ENCODE measurements at regions not wholly inside any gene's neighbourhood (a gene's known extent, or its start where the extent isn't known, plus 50 kb on each side); places are given as distances from the start of the nearest gene placed in this dataset.
"Not testable (repeated sequence)": the region's sequence is repeated elsewhere in the genome, so short reads cannot be mapped to it uniquely, and the experiment has no call there.

DNA sequence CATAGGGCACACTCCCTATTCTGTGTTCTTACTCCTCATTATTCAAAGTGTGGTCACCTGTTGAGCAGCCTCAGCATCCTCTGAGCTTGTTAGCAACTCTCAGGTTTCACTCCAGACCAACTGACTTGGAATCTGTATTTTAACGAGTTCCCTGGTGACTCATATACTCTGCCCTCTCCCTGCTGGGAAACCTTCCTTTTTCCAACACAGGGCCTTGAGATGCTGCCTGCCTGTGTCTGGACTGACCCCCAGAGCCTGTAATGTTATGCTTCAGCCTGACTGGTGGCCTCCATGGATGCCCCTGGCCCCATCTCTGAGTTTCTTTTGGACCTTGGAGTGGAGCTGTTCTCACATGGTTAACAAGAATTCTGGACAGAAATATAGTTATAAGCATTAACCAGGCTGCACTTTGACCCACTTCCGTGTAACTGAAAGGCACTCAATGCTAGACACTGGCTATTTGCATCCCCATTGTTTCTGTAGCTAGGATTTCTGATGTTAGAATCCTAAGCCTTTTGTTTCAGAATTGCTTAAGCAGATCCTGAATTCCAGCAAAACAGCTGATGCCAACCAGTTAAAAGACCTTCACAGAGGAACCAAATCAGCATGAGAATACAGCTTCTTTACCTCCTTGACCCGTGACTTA is 262.6 kb downstream of the STIM2 start:
- no peak for DNase-seq

DNA sequence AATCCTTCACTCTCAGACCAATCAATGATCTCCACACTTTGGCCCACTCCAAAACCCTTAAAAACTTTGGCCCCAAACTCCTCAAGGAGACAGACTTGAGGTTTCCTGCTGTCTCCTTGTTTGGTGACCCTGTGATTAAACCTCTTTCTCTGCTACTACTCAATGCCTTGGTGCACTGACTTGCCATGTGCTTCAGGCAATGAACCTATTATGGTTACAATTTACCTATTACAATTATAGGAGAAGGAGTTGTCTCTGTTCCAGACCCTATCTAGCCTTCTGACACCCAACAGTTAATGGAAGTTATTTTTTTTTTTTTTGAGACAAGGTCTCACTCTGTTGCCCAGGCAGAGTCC is 263.1 kb downstream of the STIM2 start:
- DNase-seq: no peak

DNA sequence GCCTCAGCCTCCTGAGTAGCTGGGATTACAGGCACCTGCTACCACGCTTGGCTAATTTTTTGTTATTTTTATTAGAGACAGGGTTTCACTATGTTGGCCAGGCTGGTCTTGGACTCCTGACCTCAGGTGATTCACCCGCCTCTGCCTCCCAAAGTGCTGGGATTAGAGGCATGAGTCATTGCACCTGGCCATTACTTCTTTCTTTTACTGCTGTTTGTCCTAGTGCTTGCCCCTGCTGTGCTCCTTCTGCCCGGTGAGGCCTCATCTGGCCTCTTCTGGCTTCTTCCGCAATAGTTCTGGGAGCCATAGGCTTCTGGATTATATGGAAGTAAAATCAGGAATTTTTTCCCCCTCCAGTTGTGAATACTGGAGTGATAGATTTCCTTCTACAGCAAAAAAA is 266.3 kb downstream of the STIM2 start:
- not testable (repeated sequence) for DNase-seq

DNA sequence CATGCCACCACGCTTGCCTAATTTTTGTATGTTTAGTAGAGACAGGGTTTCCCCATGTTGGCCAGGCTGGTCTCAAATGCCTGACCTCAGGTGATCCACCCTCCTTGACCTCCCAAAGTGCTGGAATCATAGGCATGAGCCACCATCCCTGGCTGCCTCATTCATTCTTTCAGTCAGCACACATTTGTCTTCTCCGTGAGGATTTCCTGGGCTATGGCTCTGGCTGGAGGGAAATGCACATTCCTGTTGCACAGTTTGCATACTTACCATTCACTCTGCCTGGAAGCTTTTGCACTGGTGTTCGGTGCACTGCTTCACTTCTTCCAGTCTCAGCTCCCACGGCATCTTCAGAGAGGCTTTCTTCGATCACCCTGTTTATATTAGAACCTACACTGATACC is 267.8 kb downstream of the STIM2 start:
- no peak for DNase-seq

DNA sequence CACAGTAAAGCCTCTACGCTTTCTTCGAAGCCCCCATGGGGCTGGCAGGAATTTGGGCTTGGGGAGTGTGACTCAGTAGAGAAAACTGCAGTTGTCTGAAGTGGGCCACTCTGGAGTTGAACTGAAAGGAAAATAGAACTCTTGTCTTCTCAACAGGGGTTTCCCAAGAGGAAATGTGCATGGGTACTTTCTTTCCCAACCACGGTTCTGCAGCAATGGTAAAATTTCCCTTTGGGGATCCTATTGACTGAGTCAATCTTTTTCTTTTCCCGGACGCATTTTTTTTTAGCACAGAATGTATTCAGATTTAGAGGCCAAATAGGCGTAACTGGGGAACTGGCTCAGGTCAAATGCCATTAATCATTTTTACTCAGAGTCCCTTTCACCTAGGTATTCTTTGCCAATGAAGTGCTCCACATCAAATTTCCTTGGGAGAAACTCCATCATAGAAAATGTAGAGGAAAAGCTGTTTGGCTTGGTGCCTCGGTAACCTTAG is 269.3 kb downstream of the STIM2 start:
- peak; percentile 37 to 49 for DNase-seq

DNA sequence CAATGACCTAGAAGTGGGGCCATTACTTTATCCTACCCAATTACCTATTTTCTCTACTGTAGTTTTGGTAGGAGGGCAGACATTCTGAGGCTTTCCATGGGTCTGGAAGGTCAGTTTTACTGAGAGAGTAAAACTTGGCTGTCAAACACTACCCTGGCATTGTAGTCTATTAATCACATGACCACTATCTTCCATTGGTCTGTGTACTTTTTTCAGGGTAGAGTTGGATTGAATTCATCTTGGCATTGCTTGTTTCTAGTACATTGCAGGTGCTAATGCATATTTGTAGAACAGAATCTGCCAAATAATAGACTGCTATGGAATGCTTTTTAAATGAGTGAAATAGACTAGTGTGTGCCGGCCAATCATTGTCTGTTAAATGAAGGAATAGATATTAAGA is 271.9 kb downstream of the STIM2 start:
- DNase-seq: no peak

DNA sequence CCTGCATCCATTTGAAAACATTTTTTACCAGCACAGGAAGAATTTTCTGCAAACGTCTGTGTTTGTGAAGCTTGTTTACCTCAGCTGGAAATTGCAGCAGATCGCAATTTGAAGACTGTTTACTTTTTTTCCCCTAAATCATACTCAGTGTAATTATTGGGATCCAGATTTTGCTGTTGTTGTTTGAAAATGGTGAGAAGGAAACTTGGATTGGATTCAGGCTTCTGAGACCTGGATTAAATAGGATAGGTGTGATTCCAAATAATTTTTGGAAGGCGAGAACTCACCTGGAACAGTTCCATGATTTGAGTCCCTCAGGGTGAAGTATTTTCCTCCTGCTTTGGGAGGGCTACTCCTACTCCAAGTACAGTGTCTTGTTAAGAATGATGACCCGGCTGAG is 279.8 kb downstream of the STIM2 start:
- DNase-seq: no peak

DNA sequence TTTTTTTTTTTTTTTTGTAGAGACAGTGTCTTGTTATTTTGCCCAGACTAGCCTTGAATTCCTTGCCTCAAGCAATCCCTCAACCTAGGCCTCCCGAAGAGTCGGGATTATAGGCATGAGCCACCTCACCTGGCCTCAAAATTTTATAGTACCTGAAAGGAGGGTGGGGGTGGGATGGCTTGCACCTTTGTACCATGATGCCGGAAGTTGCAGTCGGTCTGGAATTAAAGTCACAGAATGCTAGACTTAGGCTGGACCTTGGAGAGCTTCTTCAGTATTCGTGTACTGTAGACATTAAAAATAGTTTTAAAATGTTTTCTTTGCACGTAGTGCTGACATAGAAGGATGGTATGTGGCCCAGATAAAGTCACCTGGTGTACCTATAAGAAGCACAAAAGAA is 280.9 kb downstream of the STIM2 start:
- DNase-seq: no peak

DNA sequence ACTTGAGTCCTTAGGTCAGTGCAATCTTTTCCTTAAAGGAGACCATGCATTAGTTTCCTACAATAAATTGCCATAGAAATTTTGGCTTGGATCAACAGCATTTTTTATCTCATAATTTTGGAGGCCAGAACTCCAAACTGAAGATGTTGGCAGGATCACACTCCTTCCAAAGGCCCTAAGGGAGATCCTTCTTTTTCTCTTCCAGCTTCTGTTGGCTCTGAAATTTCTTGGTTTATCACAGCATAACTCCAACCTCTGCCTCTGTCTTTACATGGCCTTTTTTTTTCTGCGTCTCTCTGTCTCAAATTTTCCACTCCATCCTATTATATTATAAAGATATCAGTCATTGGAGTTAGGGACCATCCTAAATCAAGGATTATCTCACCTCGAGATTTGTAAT is 282.2 kb downstream of the STIM2 start:
- DNase-seq: no peak

DNA sequence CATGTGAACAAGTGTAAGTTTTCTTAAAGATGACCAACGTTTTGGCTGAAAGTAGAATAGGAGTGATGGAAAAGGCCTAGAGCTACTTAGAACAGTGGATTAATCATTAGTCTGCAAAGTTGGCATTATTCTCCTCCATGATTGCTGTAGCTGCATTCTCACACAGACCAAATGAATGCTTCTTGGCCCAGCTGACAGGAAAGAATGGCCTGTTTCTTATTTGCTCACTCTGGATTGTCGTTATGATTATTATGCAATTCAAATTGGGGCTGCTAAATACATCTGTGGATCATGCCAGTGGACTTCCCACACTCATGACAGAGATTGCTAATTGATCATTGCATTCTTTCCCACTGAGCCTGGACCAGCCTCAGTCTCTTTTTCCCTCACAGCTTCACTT is 285.0 kb downstream of the STIM2 start:
- DNase-seq: no peak

DNA sequence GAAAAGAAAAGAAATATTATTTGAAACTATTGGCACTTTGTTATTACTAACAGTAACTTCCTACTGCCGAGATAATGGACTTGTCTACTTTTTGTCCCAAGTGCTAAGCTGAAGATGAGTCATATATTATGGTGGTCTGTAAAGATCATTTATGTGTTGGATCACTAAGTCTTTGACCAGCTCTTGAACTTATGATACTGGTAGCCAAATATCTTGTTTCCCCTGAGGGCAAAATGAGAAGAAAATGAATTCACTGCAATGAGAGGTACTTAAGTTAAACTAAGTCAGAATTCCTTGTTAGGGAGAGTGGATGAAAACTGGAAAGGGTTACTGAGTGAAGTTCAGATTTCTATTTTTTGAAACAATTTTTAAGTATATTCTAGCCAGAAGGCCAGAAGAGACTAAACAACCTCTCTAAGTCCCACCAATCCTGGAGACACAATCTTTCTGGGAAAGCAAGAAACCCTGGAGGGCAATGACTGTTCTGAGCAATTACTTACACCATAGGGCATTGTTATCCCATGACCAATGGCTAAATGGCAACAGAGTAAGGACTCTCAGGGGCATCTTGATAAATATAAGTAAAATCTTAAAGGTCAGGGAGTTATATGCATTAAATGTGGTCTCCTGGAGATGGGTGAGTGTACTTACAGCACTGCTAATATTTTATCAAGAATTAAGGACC is 287.7 kb downstream of the STIM2 start:
- no peak for DNase-seq

DNA sequence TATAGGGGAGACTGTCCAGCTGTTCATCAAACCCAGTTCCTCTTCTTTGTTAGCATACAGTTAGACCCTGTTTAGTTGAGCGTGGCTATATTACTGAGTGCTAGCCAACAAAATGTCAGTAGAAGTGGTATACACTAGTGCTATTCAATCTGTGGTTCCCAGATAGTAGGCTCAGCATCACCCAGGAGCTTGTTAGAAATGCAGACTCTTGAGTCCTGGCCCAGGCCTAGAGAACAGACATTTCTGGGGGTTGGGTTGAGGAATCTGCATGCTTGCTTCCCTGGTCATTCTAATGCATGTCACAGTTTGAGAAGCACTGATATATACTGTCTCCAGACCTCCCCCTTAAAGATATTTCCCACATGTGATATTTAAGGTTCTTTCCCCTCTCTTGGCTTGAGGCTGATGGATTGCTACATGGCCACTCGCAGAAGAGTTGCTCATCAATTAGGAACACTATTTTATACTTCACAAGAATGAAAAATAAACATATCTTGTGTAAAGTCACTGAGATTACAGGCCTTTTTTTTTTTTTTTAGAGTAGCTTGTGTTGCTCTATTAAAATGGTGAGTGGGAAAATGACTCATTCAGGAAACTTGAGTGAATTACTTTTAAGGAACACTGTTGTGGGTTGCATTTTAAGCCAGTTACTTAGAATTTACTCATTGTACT is 289.0 kb downstream of the STIM2 start:
- DNase-seq: no peak

DNA sequence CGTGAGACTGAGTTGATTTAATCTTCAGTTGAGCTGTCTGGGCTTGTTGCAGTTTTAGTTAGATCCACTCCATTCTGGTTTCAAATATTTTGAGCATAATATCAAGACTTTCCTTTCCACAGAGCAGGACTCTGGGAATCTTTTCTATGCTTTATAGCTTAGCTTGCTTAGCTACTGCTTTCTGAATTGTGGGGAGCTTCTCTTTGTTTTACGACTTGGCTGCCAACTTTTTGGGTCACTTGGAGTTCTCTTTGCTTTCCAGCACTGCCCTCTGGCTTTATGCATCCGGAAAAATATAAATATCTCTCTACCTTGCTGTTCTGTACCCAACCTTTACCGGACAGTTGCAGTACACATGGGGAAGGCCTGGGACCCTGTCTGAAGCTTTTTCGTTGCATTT is 292.1 kb downstream of the STIM2 start:
- no peak for DNase-seq

DNA sequence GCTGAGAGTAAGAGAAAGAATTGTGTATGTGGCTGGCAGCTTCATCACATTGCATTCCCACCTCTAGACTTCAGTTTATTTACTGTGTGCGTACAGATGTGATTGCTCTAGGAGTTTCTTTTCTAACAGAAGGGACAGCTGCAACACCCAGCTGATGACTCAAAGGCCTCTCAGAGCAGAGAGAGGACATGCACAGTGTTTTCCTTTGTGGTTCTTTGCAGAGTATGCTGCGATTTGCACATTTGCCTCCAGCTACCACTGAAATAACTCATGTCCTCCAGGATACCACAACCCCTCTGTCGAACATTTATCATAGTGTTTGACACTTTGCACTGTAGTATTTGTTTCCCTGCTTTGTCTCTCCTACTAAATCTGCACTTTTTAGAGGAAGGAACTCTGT is 294.1 kb downstream of the STIM2 start:
- no peak for DNase-seq

DNA sequence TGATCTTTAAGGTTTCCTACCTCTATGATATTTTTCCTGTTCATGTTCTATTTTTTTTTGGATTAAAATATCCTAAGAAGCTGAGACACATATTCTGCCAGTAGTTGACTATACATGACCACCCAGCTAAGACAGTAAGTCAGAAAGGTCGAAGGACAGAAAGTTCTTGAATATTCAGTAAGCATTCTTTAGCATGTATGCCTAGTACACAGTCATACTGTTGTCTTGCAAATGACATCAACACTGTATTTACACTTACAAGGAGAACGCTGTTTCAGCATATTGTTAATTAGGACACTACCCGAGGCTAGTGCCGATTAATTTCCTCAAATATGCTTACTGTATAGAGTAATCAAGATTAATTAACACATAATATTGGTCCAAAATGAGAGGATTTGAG is 300.6 kb downstream of the STIM2 start:
- DNase-seq: no peak

DNA sequence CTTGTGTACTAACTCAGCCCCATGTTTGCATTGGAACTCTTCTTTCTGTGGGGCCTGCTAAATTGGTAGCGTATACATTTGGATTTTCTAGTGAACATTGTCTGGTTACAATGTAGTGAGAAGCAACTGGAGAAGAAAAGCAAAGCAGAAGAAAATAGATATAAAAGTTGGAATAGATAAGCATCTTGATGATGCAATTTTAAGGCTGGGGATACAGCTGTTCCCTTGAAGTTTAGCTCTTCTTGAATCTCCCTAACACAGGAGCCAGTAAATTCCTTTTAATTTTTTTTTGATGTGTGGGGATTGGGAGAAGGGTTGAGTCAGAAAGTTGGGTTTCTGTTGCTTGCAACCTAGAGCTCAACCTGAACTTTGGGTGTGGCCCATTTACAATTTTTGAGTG is 308.1 kb downstream of the STIM2 start:
- no peak for DNase-seq

DNA sequence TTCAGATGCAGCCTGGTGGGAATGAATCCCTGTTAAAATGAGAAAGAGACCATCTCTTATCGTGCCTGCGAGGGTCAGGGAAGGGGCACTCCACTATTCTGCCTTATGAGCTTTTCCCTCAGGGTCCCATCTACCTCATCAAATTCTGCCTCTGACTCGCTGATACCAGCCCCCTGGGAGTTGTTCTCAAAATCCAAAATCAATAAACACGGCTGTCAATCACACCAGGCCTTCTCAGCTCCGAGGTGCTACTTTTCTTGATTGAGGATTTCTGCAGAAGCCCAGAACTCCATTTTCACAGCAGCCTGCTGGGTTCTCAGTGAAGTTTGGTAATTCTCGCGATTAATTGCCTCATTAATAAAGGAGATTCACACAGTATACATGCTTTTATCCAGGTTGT is 312.6 kb downstream of the STIM2 start:
- no peak for DNase-seq

DNA sequence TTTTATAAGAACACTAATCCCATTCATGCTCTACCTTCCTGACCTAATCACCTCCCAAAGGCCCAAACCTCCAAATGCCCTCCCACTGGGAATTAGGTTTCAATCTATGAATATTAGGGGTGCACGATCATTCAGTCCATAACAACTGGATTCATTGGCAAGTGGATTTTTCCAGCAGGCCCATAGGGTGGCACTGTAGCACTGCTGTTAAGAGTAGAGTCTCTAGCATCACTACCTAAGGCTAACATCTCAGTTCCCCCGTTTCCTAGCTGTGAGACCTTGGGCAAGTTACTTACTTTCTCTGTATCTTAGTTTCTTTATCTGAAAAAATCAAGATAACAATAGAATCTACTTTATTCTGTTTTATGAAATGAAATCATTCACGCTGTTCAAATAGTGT is 315.8 kb downstream of the STIM2 start:
- DNase-seq: peak in 1 of 2 donors; percentile 1

DNA sequence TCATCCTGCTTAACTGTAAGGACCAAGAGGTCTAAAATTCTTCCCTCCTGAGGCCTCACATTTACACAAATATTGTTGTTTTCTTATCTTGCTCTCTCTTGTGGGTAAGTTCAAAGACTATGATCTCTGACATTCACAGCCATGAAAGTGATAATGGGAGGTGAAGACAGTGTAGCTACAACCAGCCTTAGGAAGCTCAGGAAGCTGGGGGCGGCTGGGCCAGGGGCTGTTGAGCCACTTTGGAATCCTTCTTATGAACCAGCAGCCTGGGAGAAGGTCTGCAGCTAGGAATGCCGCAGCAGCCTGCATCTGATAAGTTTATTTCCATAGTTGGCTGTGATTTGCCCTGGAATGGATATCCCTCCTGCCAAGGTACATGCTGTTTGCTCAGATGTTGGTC is 316.2 kb downstream of the STIM2 start:
- DNase-seq: no peak

DNA sequence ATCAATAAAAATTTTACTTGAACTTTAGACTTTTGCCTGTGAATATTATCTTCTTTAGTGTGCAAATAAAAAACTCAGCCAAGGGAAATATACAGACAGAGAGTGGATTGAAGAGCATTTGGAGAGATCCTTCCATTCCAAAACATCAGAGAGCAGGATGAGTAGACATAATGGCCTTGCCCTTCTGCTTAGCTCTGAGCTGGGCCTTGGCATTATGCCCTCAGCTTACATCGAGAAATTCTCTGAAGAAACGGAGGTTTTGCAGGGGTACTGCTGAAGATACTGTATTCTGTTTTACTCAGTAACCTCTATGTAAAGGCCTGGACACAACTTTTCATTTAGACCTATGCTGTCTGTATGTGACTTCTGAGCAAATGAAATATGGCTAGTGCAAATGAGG is 317.4 kb downstream of the STIM2 start:
- no peak for DNase-seq

DNA sequence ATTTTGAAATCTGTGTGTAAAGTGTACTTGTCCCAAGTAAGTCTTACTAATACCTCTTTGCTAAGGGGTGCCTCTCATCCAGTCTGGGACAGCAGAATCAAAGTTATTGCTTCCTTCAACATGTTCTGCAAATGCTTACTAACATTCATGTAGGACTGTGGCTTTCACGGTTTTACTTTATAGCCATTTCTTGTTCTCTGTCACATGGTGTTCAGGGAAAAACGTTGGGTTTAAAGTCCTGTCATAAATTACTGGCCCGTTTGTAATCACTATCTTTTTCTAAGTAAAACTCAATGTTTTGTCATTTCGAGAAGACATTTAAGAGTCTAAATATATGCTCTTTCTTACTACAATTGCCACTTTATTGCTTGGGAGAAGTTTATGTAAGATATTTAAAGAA is 321.1 kb downstream of the STIM2 start:
- no peak for DNase-seq

DNA sequence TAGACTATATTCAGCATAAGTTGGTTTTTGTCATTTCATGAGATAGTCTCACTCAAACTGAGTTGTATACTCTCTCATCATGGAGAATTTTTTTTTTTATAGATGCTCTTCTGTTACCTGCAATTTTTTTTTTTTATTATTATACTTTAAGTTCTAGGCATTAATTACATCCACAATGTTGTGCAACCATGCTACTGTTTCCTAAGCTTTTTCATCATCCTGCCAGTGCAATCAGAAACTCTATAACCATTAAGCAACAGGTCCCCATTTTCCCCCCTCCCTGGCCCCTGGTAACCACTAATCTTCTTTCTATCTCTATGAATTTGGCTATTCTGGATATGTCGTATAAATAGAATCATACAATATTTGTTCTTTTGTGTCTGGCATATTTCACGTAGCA is 321.6 kb downstream of the STIM2 start:
- DNase-seq: no peak

DNA sequence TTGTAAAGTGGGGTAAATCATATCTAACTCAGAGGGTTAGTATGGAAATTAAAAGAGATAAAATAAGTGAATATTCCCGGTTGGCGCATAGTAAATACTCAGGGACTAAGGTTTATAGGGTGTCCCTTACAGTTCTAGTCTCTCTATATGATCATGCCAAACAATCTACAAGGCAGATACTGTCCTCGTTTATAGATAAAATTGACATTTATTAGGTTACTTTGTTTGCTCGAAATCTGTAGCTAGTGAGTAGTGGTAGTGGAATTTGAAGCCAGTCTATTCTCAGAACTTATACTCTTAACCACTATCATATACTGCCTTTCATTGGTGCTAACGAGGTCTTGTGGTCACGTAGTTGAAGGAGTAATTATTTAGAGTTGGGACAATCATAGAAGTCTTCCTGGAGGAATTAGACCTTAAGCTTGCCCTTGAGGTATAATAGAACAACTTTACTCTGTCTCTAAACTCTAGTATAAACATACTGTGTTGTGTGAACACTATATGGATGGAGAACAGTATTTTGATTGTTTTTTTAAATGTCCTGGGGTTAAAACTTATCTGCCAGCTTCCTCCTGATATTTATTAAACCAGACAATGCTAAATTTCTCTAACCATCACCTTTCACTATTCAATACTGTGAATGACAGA is 324.0 kb downstream of the STIM2 start:
- DNase-seq: no peak

DNA sequence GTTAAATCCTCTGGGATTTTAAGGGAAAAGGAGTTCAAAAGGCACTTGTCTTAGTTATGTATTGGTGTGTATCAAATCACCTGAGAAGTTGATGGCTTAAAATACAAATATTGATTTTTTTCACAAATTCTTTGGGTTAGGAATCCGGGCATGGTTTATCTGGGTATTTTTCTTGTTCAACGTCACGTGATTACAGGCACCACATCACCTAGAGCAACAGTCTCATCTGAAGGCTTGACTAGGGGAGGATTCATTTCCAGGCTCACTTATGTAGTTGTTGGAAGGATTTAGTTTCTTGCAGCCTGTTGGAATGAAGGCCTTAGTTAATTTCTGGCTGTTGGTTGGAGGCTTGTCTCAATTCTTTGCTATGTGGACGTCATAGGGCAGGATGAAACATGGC is 326.1 kb downstream of the STIM2 start:
- DNase-seq: no peak
